Body of pancreas (tissue), 4 donors: ENCODE measurements at regions not wholly inside any gene's neighbourhood (a gene's known extent, or its start where the extent isn't known, plus 50 kb on each side); places are given as distances from the start of the nearest gene placed in this dataset.

Source experiments
- POLR2A ChIP-seq, 3 donors: fragments of 450-650 bp; IDR thresholded peaks; one replicate each; pipeline ENCODE4 v1.6.1; 2016; ENCODE audit warnings: antibody characterized with exemption in 3 of 3, mild to moderate bottlenecking in 2 of 3
- TF ChIP-seq, protein P1 (sequence below), 7 experiments: fragments of 450-650 bp in 4 of 7; fragments of 200-600 bp in 3 of 7; sonication (generic) in 3 of 7; IDR thresholded peaks; one replicate each; pipeline ENCODE4 v1.5.1; 2016 to 2019; ENCODE audit warnings: antibody characterized with exemption in 7 of 7

DNA sequence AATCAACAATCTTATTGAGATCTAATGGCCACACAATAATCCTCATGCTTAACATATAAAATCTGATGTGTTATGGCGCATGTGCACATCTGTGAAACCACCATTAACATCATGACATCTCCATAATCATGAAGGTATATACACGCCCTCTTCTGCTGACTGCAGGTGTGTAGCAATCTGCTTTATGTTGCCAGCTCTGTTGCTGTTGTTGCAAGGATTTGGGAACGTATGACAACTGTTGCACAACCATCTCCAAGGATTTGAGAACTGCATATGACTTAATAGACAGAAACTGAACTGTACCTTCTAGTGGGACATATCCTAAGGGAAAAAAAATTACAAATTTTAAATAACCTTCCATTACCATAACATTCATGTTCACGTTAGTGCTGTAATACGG, 243.5 kb upstream of the HSFY2 start:
- TF ChIP-seq, protein P1, sequence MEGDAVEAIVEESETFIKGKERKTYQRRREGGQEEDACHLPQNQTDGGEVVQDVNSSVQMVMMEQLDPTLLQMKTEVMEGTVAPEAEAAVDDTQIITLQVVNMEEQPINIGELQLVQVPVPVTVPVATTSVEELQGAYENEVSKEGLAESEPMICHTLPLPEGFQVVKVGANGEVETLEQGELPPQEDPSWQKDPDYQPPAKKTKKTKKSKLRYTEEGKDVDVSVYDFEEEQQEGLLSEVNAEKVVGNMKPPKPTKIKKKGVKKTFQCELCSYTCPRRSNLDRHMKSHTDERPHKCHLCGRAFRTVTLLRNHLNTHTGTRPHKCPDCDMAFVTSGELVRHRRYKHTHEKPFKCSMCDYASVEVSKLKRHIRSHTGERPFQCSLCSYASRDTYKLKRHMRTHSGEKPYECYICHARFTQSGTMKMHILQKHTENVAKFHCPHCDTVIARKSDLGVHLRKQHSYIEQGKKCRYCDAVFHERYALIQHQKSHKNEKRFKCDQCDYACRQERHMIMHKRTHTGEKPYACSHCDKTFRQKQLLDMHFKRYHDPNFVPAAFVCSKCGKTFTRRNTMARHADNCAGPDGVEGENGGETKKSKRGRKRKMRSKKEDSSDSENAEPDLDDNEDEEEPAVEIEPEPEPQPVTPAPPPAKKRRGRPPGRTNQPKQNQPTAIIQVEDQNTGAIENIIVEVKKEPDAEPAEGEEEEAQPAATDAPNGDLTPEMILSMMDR (IDR thresholded peaks at IDR 0.05) = no peak
- TF ChIP-seq POLR2A (IDR thresholded peaks at IDR 0.05) = no peak
